A673 (cell line): ENCODE measurements at regions not wholly inside any gene's neighbourhood (a gene's known extent, or its start where the extent isn't known, plus 50 kb on each side); places are given as distances from the start of the nearest gene placed in this dataset.

Source experiments
- CTCF ChIP-seq: fragments of 300-800, 200-600 bp; sonication (generic); conservative IDR thresholded peaks from 2 replicates; pipeline ENCODE4 v1.5.1; 2017; ENCODE audit warnings: low read depth, mild to moderate bottlenecking, antibody characterized with exemption, low read length, moderate library complexity, mixed read lengths
- EZH2 ChIP-seq: fragments of 200-600 bp; sonication (generic); IDR thresholded peaks from 2 replicates; pipeline ENCODE4 v1.6.1; 2017; ENCODE audit warnings: borderline replicate concordance, low read depth, mild to moderate bottlenecking, mixed read lengths, antibody characterized with exemption, low read length; ENCODE audit not compliant: poor library complexity, severe bottlenecking

GRCh38 chr21:35477622-35478021, 428.5 kb upstream of the RUNX1 start:
- no peak for TF ChIP-seq CTCF
- no peak for TF ChIP-seq EZH2
